Activated CD8-positive, alpha-beta memory T cell treated with anti-CD3 and anti-CD28 coated beads for 36 hours (primary cell): ENCODE measurements at regions not wholly inside any gene's neighbourhood (a gene's known extent, or its start where the extent isn't known, plus 50 kb on each side); places are given as distances from the start of the nearest gene placed in this dataset.

Source experiments
- CTCF ChIA-PET: fragments of 350-600 bp; sonication (Branson Sonifier 250); formaldehyde crosslinking; loops from one replicate; lab custom pipeline; 2021; ENCODE audit warnings: antibody characterized with exemption; lab: Charles Lee
- POLR2A ChIA-PET: fragments of 350-600 bp; sonication (Branson Sonifier 250); formaldehyde crosslinking; loops from one replicate; lab custom pipeline; 2021; ENCODE audit warnings: antibody characterized with exemption; lab: Charles Lee

DNA sequence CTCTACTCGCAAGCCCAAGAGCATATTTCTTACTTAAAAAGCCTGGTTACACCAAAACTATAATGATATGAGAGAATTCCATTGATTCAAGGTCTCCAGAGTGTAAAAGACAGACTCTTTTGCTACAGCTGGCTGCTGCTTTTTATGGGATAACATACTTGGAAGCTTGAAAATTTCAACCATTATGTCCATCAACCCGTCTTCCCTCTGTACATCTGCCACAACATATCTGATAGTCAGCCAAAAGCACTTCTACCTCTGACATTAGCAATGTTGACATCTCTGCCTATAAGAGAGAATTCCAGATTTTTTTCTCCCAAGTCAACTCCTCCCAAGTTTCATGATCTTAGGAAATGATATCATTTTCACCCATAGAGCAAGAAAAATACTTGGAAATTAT, 54.4 kb upstream of the IQCM start:
- CTCF ChIA-PET: no interaction called here
- POLR2A ChIA-PET: no interaction called here

- ChIA-PET CTCF (no interaction called here), POLR2A (no interaction called here)
These were observed 66.1 kb upstream of the IQCM start for GRCh38 chr4:149881744-149882143.

- ChIA-PET POLR2A (no interaction called here), CTCF (no interaction called here)
These were observed 66.6 kb upstream of the IQCM start for GRCh38 chr4:149882251-149882650.

- POLR2A ChIA-PET: no interaction called here
- CTCF ChIA-PET: interaction anchor here (0.7 kb wide), 1 partner anchor 19 kb away, joined by 3 read pairs; no protein-coding TSS in a partner anchor
These were observed 68.4 kb upstream of the IQCM start for GRCh38 chr4:149884046-149884445.

GRCh38 chr4:149884529-149885181, 69.0 kb upstream of the IQCM start:
- ChIA-PET POLR2A (no interaction called here), CTCF (interaction anchor here (0.7 kb wide), 1 partner anchor 18 kb away, joined by 3 read pairs; no protein-coding TSS in a partner anchor)

DNA sequence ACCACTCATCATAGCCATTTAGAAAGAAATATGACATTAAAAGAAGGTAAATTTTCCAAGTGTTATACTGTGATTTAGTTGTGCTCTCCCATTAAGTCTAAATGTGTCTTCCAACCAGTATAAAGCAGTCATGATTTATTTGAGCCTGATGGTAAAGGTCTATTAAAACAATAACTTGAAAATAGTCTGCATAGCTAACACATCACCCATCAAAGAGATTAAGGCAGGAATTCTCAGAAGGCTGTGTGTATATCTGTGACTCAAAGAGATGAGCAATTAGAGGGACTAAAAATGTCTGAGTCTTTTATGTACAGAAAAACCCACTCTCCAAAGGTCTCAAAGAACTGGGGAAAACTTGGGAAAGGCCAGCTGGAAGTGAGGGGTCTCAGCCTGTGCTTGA, 70.3 kb upstream of the IQCM start:
- ChIA-PET POLR2A (no interaction called here), CTCF (no interaction called here)

- ChIA-PET POLR2A (no interaction called here), CTCF (no interaction called here)
These were observed 71.3 kb upstream of the IQCM start for GRCh38 chr4:149886786-149887490.

- ChIA-PET CTCF (no interaction called here), POLR2A (no interaction called here)
These were observed 74.3 kb upstream of the IQCM start for GRCh38 chr4:149889991-149890390.

DNA sequence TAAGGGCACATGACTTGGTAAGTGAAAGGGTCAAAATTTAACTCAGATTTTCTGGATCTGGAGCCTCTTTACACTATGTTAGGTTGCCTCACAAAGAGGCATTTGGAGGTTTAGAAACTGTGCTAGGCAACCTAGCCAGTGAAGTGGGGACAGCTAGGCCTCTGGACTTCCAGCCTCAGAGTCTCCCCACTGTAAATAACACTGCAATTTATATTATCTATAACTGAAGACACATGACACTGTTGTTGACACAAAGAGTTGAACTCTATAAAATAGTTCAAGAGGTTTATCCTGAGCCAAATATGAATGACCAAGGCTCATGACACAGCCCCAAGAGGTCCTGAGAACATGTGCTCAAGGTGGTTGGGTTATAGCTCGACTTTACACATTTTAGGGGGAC, 74.9 kb upstream of the IQCM start:
- CTCF ChIA-PET: no interaction called here
- POLR2A ChIA-PET: no interaction called here

DNA sequence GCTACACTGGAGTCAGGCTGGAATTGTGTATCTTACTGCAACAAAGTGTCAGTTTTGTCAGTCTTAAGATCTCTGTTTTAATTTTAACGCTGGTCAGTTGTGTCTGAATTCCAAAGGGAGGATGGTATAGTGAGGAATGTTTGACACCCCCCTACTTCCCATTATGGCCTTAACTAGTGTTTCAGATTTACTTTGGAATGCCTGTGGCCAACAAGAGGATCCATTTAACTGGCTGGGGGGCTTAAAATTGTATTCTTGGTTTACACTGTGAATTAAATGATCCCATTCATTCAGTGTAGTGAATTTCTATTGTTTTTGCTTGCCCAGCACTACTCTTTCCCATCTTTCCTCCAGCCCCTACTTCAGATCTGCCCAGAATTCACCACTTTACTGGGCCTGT, 75.8 kb upstream of the IQCM start:
- CTCF ChIA-PET: no interaction called here
- POLR2A ChIA-PET: no interaction called here

DNA sequence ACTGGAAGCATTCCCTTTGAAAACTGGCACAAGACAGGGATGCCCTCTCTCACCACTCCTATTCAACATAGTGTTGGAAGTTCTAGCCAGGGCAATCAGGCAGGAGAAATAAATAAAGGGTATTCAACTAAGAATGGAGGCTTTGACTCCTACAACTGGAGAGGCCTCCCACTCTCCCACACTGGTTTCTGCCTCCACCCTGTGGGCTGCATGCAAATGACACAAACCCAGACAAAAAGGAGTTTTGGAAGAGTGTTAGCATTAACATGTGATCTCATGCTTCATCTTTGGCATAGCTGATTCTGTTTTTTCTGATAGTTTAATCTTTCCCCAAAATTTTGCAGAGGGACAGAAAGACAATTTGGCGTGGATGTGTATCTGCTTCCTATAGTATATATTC, 80.8 kb upstream of the IQCM start:
- ChIA-PET CTCF (no interaction called here), POLR2A (no interaction called here)

DNA sequence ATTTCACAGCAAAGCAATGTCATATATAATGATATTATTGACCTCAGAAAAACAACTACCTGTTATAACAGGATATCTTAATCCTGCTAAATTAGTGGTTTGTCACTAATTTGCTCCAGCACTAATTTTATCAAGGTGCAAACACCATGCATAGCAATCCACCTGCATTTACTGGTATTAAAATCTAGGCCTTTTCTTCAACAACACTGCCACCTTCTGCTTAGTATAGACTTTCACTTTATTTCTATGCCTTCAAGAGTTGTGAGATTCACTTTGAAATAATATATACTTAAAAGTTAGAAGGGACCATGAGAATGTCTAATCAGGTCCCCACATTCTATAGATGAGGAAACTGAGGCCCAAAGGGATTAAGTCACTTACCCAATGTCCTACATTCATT, 82.1 kb upstream of the IQCM start:
- CTCF ChIA-PET: no interaction called here
- POLR2A ChIA-PET: no interaction called here

GRCh38 chr4:149901128-149901527, 85.5 kb upstream of the IQCM start:
- CTCF ChIA-PET: no interaction called here
- POLR2A ChIA-PET: no interaction called here

DNA sequence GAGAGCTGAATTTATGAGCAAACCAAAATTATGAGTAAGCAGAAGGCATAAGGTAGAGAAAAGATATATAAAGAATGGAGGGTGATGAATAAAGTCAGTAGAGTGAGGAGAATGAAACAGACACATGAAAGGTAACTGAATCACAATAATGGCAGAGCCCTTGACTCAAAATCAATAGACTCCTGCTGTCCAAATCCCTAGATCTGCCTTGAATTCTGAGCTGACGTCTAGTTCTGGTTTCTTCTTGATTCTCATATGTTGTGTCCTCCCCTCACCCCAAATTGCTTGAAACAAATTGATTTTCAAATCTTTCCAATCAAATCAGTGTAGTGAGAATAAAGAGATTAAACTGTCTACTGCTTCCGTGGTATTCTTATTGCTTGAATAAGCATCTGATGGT, 86.6 kb upstream of the IQCM start:
- CTCF ChIA-PET: no interaction called here

DNA sequence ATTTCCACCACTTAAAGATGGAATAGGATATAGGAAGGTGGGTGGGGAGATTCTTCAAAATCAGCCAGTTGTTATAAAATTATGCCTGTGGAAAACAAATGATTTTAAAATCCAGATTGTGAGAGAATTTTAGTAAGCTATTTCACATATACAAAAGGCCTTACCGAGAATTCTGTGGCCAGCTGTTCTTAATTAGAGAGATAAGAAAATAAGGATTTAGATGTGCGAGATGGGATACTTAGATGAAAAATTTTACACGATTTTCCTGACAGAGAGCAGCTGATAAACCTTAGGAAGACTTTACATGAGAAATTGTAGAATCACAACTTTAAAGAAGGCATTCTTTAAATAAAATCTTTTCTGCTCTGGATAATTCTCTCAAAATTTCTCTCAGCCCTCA, 94.5 kb upstream of the IQCM start:
- CTCF ChIA-PET: no interaction called here
- POLR2A ChIA-PET: no interaction called here

More for the DNA sequence above, 86.6 kb upstream of the IQCM start:
- POLR2A ChIA-PET: no interaction called here

DNA sequence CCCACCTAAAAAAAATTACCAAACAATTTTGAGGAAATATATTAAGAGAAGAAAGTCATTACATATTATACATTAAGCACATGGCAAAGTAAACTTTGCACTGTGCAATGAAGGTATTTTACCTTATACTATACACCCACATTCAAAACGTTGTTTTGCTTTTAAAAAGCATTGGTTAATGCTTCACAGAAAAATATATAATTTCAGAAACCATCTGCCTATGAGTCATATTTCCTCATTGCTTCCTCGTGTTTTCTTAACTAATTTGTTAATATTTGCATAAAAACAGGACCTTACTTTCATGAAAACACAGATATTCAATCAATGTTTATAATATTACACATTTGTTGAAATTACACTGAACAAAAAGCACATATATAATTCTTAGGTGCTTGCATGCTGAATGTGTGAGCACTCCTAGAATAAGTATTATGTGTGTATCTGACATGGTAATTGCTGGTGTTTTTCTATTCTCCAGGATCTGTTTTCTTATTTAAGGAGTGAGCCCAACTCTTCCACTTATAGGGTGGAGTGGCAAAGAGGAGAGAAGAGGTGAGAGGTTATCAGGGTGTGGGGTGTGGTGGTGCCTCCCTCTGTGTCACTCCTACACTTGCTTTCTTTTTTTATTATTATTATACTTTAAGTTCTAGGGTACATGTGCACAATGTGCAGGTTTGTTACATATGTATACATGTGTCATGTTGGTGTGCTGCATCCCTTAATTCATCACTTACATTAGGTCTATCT, 95.1 kb upstream of the IQCM start:
- CTCF ChIA-PET: no interaction called here
- POLR2A ChIA-PET: no interaction called here

GRCh38 chr4:149911354-149911753, 95.7 kb upstream of the IQCM start:
- CTCF ChIA-PET: no interaction called here
- POLR2A ChIA-PET: no interaction called here

DNA sequence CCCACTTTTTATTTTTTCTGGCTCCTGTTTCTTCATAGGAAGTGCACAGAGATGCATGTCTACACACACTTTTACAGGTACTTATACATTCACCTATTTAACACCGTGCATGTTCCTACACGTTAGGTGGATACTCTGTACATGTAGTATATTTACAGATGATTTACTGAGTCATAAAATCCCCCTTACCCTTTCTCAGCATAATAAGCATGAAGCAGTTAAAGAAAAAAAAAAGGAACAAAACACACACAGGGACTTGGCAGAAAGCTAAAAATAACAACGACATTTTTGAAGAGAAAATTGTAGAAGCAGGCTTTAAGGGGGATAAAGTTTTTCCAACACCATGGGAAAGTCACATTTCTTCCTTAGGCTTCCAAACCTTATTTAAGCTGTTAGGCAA, 96.4 kb upstream of the IQCM start:
- ChIA-PET POLR2A (no interaction called here), CTCF (interaction anchor here (1.0 kb wide), 1 partner anchor 37 kb away, joined by 3 read pairs; no protein-coding TSS in a partner anchor)

GRCh38 chr4:149914119-149915115, 98.8 kb upstream of the IQCM start:
- ChIA-PET POLR2A (no interaction called here), CTCF (no interaction called here)
